Thyroid gland (tissue), 4 donors: ENCODE measurements at regions not wholly inside any gene's neighbourhood (a gene's known extent, or its start where the extent isn't known, plus 50 kb on each side); places are given as distances from the start of the nearest gene placed in this dataset.

Experiments
- POLR2A ChIP-seq, 2 donors: fragments of 450-650 bp; IDR thresholded peaks; one replicate each; pipeline ENCODE4 v1.6.1; 2017; ENCODE audit warnings: antibody characterized with exemption in 2 of 2, mild to moderate bottlenecking in 2 of 2, moderate library complexity in 1 of 2
- TF ChIP-seq, protein P1 (sequence below), 6 experiments: fragments of 200-600 bp in 3 of 6; fragments of 450-650 bp in 3 of 6; sonication (generic) in 3 of 6; IDR thresholded peaks; one replicate each; pipeline ENCODE4 v1.5.1; 2016 to 2019; ENCODE audit warnings: antibody characterized with exemption in 6 of 6, mild to moderate bottlenecking in 2 of 6, inconsistent platforms in 1 of 6, moderate library complexity in 1 of 6

DNA sequence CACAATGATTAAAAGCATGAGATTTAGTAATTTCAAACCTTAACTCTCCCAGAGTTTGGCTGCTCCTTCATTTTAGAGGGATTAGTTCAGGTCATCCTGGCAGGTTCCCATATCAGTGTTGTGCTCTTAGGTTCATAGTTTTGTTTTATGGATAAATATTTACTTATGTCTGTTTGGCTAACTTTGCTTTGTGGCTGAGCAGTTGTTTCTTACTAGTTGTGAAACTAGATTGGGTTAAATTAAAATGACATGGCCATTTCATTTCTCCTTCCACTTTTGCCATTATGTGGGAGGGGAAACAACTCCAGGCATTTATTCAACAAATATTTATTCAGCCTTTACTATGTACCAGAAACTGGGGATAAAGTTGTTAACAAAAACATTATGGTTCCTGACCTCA lies 158.8 kb downstream of the TMTC3 start:
- TF ChIP-seq POLR2A (IDR thresholded peaks at IDR 0.05): no peak
- TF ChIP-seq, protein P1, sequence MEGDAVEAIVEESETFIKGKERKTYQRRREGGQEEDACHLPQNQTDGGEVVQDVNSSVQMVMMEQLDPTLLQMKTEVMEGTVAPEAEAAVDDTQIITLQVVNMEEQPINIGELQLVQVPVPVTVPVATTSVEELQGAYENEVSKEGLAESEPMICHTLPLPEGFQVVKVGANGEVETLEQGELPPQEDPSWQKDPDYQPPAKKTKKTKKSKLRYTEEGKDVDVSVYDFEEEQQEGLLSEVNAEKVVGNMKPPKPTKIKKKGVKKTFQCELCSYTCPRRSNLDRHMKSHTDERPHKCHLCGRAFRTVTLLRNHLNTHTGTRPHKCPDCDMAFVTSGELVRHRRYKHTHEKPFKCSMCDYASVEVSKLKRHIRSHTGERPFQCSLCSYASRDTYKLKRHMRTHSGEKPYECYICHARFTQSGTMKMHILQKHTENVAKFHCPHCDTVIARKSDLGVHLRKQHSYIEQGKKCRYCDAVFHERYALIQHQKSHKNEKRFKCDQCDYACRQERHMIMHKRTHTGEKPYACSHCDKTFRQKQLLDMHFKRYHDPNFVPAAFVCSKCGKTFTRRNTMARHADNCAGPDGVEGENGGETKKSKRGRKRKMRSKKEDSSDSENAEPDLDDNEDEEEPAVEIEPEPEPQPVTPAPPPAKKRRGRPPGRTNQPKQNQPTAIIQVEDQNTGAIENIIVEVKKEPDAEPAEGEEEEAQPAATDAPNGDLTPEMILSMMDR (IDR thresholded peaks at IDR 0.05): no peak
